Neural cell (in vitro differentiated cells): ENCODE measurements at regions not wholly inside any gene's neighbourhood (a gene's known extent, or its start where the extent isn't known, plus 50 kb on each side); places are given as distances from the start of the nearest gene placed in this dataset.

Experiments
- H2AFZ ChIP-seq: fragments of 200-600, 300-800 bp; sonication (generic), shearing (Covaris generic); 2 replicates; pipeline ENCODE4 v1.6.0; 2014; ENCODE audit warnings: low read depth, mild to moderate bottlenecking, antibody characterized with exemption, low read length, moderate library complexity
- H3F3A ChIP-seq: fragments of 200-600 bp; shearing (Covaris generic); 2 replicates; pipeline ENCODE4 v1.6.1; 2016; ENCODE audit warnings: mild to moderate bottlenecking, moderate library complexity, mixed read lengths, antibody characterized with exemption, low read length; ENCODE audit not compliant: insufficient read depth, poor library complexity, severe bottlenecking
- H3K27ac ChIP-seq: fragments of 200-600, 300-800 bp; sonication (generic), shearing (Covaris generic); 2 replicates; pipeline ENCODE4 v1.5.1; 2014; ENCODE audit warnings: mild to moderate bottlenecking, low read length, moderate library complexity
- H3K27me3 ChIP-seq: fragments of 300-800, 200-600 bp; sonication (generic), shearing (Covaris generic); 2 replicates; pipeline ENCODE4 v1.6.0; 2014; ENCODE audit warnings: mild to moderate bottlenecking, low read depth, low read length, moderate library complexity; ENCODE audit not compliant: insufficient read depth
- H3K36me3 ChIP-seq: fragments of 300-800, 200-600 bp; sonication (generic), shearing (Covaris generic); 2 replicates; pipeline ENCODE4 v1.5.1; 2014; ENCODE audit warnings: mild to moderate bottlenecking, antibody characterized with exemption, low read length, moderate library complexity; ENCODE audit not compliant: insufficient read depth
- H3K4me2 ChIP-seq: fragments of 300-800, 200-600 bp; sonication (generic), shearing (Covaris generic); 2 replicates; pipeline ENCODE4 v1.6.0; 2014; ENCODE audit warnings: mild to moderate bottlenecking, low read length
- H3K4me3 ChIP-seq: fragments of 300-800, 200-600 bp; sonication (generic), shearing (Covaris generic); 2 replicates; pipeline ENCODE4 v1.5.1; 2014; ENCODE audit warnings: mild to moderate bottlenecking, low read length, moderate library complexity
- H3K79me2 ChIP-seq: fragments of 200-600 bp; shearing (Covaris generic); replicated peaks from 2 replicates; pipeline ENCODE4 v1.6.0; 2014; ENCODE audit warnings: mild to moderate bottlenecking, low read length, moderate library complexity; ENCODE audit not compliant: insufficient read depth
- H3K9ac ChIP-seq: fragments of 300-800, 200-600 bp; sonication (generic), shearing (Covaris generic); 2 replicates; pipeline ENCODE4 v1.6.1; 2016; ENCODE audit warnings: mild to moderate bottlenecking, low read length, mixed read lengths
- H3K9me2 ChIP-seq: fragments of 200-600 bp; shearing (Covaris generic); 2 replicates; pipeline ENCODE4 v1.6.1; 2016; ENCODE audit warnings: mild to moderate bottlenecking, low read length, mixed read lengths; ENCODE audit not compliant: insufficient read depth
- H3K9me3 ChIP-seq: fragments of 200-600, 300-800 bp; sonication (generic), shearing (Covaris generic); 2 replicates; pipeline ENCODE4 v1.6.1; 2016; ENCODE audit warnings: mild to moderate bottlenecking, mixed run types, low read length, moderate library complexity, mixed read lengths
- H4K20me1 ChIP-seq: fragments of 200-600 bp; shearing (Covaris generic); 2 replicates; pipeline ENCODE4 v1.6.1; 2016; ENCODE audit warnings: mild to moderate bottlenecking, mixed run types; ENCODE audit not compliant: insufficient read depth
- EP300 ChIP-seq: fragments of 450-650 bp; conservative IDR thresholded peaks from 2 replicates; pipeline ENCODE4 v1.6.1; 2014; ENCODE audit warnings: antibody characterized with exemption, mild to moderate bottlenecking, moderate library complexity; ENCODE audit not compliant: poor library complexity, severe bottlenecking
- EZH2 ChIP-seq: fragments of 200-600, 300-800 bp; shearing (Covaris generic), sonication (generic); IDR thresholded peaks from 2 replicates; pipeline ENCODE4 v1.6.1; 2014; ENCODE audit warnings: antibody characterized with exemption, low read length, borderline replicate concordance, mild to moderate bottlenecking; ENCODE audit not compliant: insufficient read depth, poor library complexity, severe bottlenecking
- MXI1 ChIP-seq: fragments of 450-650 bp; conservative IDR thresholded peaks from 2 replicates; pipeline ENCODE4 v1.6.1; 2014; ENCODE audit warnings: antibody characterized with exemption, mild to moderate bottlenecking; ENCODE audit not compliant: poor library complexity, severe bottlenecking
- POLR2AphosphoS5 ChIP-seq: IDR thresholded peaks from 2 replicates; pipeline ENCODE4 v1.6.1; 2012
- RAD21 ChIP-seq: fragments of 450-650 bp; conservative IDR thresholded peaks from 2 replicates; pipeline ENCODE4 v1.6.1; 2014; ENCODE audit warnings: antibody characterized with exemption, mild to moderate bottlenecking, moderate library complexity
- SMC3 ChIP-seq: fragments of 450-650 bp; conservative IDR thresholded peaks from 2 replicates; pipeline ENCODE4 v1.6.1; 2014; ENCODE audit warnings: antibody characterized with exemption, mild to moderate bottlenecking, moderate library complexity; ENCODE audit not compliant: poor library complexity
- TAF1 ChIP-seq: IDR thresholded peaks from 2 replicates; pipeline ENCODE4 v1.6.1; 2012; ENCODE audit warnings: low read depth
- TF ChIP-seq, protein P1 (sequence below): IDR thresholded peaks from 2 replicates; pipeline ENCODE4 v1.6.1; 2012; ENCODE audit warnings: borderline replicate concordance
- TF ChIP-seq, protein P2 (sequence below): fragments of 450-650 bp; IDR thresholded peaks from 2 replicates; pipeline ENCODE4 v1.5.1; 2014; ENCODE audit warnings: antibody characterized with exemption, mild to moderate bottlenecking, moderate library complexity; ENCODE audit not compliant: poor library complexity, severe bottlenecking

DNA sequence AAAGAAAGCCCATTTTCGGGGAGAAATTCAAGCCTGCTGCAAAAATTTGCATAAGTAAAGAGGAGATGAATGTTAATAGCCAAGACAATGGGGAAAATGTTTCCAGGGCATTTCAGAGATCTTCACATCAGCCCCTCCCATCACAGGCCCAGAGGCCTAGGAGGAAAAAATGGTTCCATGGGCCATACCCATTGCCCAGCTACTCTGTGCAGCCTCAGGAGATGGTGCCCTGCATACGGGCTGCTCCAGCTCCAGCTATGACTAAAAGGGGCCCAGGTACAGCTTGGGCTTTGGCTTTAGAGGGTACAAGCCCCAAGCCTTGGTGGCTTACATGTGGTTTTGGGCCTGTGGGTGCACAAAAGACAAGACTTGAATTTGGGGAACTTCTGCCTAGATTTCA, 168.0 kb upstream of the DIPK2B start:
- Histone ChIP-seq H4K20me1 (no peaks in the 10 kb centered on the region), H3K9me3 (no peaks in the 10 kb centered on the region), H3K36me3 (no peaks in the 10 kb centered on the region), H3F3A (no peaks in the 10 kb centered on the region), H3K4me3 (no peak overlapping the region), H3K27ac (no peak overlapping the region), H3K9ac (no peak overlapping the region), H3K9me2 (no peaks in the 10 kb centered on the region), H3K4me2 (no peak overlapping the region), H3K27me3 (no peaks in the 10 kb centered on the region), H2AFZ (no peak overlapping the region), H3K79me2 (no peaks in the 10 kb centered on the region)
- TF ChIP-seq, protein P1, sequence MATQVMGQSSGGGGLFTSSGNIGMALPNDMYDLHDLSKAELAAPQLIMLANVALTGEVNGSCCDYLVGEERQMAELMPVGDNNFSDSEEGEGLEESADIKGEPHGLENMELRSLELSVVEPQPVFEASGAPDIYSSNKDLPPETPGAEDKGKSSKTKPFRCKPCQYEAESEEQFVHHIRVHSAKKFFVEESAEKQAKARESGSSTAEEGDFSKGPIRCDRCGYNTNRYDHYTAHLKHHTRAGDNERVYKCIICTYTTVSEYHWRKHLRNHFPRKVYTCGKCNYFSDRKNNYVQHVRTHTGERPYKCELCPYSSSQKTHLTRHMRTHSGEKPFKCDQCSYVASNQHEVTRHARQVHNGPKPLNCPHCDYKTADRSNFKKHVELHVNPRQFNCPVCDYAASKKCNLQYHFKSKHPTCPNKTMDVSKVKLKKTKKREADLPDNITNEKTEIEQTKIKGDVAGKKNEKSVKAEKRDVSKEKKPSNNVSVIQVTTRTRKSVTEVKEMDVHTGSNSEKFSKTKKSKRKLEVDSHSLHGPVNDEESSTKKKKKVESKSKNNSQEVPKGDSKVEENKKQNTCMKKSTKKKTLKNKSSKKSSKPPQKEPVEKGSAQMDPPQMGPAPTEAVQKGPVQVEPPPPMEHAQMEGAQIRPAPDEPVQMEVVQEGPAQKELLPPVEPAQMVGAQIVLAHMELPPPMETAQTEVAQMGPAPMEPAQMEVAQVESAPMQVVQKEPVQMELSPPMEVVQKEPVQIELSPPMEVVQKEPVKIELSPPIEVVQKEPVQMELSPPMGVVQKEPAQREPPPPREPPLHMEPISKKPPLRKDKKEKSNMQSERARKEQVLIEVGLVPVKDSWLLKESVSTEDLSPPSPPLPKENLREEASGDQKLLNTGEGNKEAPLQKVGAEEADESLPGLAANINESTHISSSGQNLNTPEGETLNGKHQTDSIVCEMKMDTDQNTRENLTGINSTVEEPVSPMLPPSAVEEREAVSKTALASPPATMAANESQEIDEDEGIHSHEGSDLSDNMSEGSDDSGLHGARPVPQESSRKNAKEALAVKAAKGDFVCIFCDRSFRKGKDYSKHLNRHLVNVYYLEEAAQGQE: no peak
- no peak for TF ChIP-seq EP300
- no peak for TF ChIP-seq POLR2AphosphoS5
- no peak for TF ChIP-seq RAD21
- no peak for TF ChIP-seq TAF1
- TF ChIP-seq MXI1: no peak
- no peak for TF ChIP-seq SMC3
- no peak for TF ChIP-seq EZH2
- TF ChIP-seq, protein P2, sequence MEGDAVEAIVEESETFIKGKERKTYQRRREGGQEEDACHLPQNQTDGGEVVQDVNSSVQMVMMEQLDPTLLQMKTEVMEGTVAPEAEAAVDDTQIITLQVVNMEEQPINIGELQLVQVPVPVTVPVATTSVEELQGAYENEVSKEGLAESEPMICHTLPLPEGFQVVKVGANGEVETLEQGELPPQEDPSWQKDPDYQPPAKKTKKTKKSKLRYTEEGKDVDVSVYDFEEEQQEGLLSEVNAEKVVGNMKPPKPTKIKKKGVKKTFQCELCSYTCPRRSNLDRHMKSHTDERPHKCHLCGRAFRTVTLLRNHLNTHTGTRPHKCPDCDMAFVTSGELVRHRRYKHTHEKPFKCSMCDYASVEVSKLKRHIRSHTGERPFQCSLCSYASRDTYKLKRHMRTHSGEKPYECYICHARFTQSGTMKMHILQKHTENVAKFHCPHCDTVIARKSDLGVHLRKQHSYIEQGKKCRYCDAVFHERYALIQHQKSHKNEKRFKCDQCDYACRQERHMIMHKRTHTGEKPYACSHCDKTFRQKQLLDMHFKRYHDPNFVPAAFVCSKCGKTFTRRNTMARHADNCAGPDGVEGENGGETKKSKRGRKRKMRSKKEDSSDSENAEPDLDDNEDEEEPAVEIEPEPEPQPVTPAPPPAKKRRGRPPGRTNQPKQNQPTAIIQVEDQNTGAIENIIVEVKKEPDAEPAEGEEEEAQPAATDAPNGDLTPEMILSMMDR: no peak

DNA sequence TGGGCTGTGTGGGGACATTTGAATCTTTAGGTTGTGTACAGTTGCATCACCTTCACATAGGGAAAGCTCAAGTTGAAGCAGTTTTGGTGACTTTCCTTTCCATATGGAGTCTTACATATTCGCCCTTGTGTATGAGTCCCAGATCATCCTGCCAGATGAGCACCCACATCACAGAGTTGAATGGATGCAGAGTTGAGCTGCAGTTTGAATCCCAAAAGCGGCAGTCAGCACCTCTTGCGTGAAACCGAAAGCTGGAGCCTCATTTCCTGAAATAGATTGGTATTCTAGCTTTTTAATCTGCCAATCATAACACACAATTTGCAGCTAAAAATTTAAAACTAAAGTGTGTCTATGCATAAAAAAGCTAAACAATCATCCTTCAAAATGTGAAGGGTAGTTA, 162.9 kb upstream of the DIPK2B start:
- Histone ChIP-seq H3K4me3 (no peak overlapping the region), H3K79me2 (no peaks in the 10 kb centered on the region), H2AFZ (no peak overlapping the region), H3K36me3 (no peaks in the 10 kb centered on the region), H3K9me3 (no peaks in the 10 kb centered on the region), H3K9me2 (no peaks in the 10 kb centered on the region), H3F3A (no peaks in the 10 kb centered on the region), H3K4me2 (no peak overlapping the region), H3K27ac (no peak overlapping the region), H3K9ac (no peak overlapping the region), H4K20me1 (no peaks in the 10 kb centered on the region), H3K27me3 (no peaks in the 10 kb centered on the region)
- TF ChIP-seq POLR2AphosphoS5 (no peak), MXI1 (no peak), RAD21 (no peak), EP300 (no peak), TAF1 (no peak), SMC3 (no peak), EZH2 (no peak)
- TF ChIP-seq, protein P2: no peak
- TF ChIP-seq, protein P1: no peak
